KMS-11 (cell line): ENCODE measurements at regions not wholly inside any gene's neighbourhood (a gene's known extent, or its start where the extent isn't known, plus 50 kb on each side); places are given as distances from the start of the nearest gene placed in this dataset.

Experiments
- H2AFZ ChIP-seq: fragments of 200-600 bp; sonication (generic); 2 replicates; pipeline ENCODE4 v1.6.1; 2016; ENCODE audit warnings: antibody characterized with exemption, mixed run types, low read depth
- H3K27ac ChIP-seq: fragments of 200-600 bp; sonication (generic); 2 replicates; pipeline ENCODE4 v1.6.1; 2016; ENCODE audit warnings: mild to moderate bottlenecking, mixed run types
- H3K27me3 ChIP-seq: fragments of 200-600 bp; sonication (generic); 2 replicates; pipeline ENCODE4 v1.6.1; 2017; ENCODE audit warnings: mild to moderate bottlenecking, low read depth, mixed run types, moderate library complexity; ENCODE audit not compliant: insufficient read depth
- H3K36me3 ChIP-seq: fragments of 200-600 bp; sonication (generic); 2 replicates; pipeline ENCODE4 v1.6.1; 2017; ENCODE audit warnings: mild to moderate bottlenecking, mixed run types; ENCODE audit not compliant: insufficient read depth
- H3K4me1 ChIP-seq: fragments of 200-600 bp; sonication (generic); 2 replicates; pipeline ENCODE4 v1.6.1; 2016; ENCODE audit warnings: mild to moderate bottlenecking, low read depth, mixed run types; ENCODE audit not compliant: poor library complexity, severe bottlenecking
- H3K4me2 ChIP-seq: fragments of 200-600 bp; sonication (generic); 2 replicates; pipeline ENCODE4 v1.7.0; 2016; ENCODE audit warnings: mild to moderate bottlenecking, mixed run types
- H3K4me3 ChIP-seq: fragments of 200-600 bp; sonication (generic); IDR thresholded peaks from 2 replicates; pipeline ENCODE4 v1.6.1; 2017; ENCODE audit warnings: low read depth, low read length, mixed read lengths; ENCODE audit not compliant: insufficient read depth
- H3K79me2 ChIP-seq: fragments of 200-600 bp; sonication (generic); 2 replicates; pipeline ENCODE4 v1.6.1; 2016; ENCODE audit warnings: low read depth, mixed run types; ENCODE audit not compliant: insufficient read depth
- H3K9ac ChIP-seq: fragments of 200-600 bp; sonication (generic); 2 replicates; pipeline ENCODE4 v1.6.1; 2016; ENCODE audit warnings: mild to moderate bottlenecking, mixed run types
- H4K20me1 ChIP-seq: fragments of 200-600 bp; sonication (generic); 2 replicates; pipeline ENCODE4 v1.6.1; 2016; ENCODE audit warnings: mild to moderate bottlenecking, mixed run types; ENCODE audit not compliant: insufficient read depth
- TF ChIP-seq, protein P1 (sequence below): fragments of 200-600 bp; sonication (generic); conservative IDR thresholded peaks from 2 replicates; pipeline ENCODE4 v1.6.1; 2017; ENCODE audit warnings: low read depth, mild to moderate bottlenecking, antibody characterized with exemption, low read length, moderate library complexity, mixed read lengths

DNA sequence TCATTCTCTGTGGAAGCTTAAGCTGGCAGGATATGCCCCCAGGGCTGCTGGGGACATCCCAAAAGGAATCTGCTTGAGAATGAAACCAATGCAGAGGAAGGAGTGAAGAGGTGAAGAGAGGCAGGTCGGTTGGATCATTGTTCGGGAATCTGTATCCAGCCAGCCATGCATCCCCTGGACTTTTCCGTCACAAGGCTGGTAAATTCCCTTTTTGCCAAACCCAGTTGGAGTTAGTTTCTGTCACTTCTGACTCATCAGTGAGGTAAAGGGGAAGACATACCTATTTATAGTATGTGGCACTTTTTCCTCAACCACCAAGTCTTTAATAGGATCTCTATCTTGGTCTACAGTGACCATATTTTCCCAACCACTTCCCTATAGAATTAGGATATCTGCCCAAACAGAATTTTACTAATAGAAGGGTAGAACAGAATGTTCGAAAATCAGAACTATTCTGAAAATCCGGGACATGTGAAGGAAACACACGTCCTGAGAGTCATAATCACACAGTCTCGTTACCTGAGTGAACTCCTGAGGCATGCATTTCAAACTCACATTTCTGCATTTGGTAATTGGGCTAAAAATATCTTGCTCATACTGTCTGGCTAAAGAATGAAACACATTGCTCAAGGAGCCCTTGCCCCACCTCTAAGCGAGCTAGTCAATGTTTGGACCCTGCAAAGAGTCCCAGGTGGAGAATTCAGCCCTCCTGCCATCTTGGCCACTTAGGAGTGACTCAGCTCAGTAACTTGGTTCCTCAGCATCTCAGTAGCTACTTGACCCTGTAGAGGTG, 289.7 kb upstream of the ADAMTS9 start:
- Histone ChIP-seq H2AFZ (no peak overlapping the region), H3K4me2 (no peak overlapping the region), H3K36me3 (no peaks in the 10 kb centered on the region), H3K9ac (no peak overlapping the region), H4K20me1 (no peaks in the 10 kb centered on the region), H3K79me2 (no peaks in the 10 kb centered on the region), H3K4me1 (no peaks in the 10 kb centered on the region), H3K4me3 (no peak overlapping the region), H3K27ac (no peak overlapping the region), H3K27me3 (no peaks in the 10 kb centered on the region)
- TF ChIP-seq, protein P1, sequence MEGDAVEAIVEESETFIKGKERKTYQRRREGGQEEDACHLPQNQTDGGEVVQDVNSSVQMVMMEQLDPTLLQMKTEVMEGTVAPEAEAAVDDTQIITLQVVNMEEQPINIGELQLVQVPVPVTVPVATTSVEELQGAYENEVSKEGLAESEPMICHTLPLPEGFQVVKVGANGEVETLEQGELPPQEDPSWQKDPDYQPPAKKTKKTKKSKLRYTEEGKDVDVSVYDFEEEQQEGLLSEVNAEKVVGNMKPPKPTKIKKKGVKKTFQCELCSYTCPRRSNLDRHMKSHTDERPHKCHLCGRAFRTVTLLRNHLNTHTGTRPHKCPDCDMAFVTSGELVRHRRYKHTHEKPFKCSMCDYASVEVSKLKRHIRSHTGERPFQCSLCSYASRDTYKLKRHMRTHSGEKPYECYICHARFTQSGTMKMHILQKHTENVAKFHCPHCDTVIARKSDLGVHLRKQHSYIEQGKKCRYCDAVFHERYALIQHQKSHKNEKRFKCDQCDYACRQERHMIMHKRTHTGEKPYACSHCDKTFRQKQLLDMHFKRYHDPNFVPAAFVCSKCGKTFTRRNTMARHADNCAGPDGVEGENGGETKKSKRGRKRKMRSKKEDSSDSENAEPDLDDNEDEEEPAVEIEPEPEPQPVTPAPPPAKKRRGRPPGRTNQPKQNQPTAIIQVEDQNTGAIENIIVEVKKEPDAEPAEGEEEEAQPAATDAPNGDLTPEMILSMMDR: no peak

DNA sequence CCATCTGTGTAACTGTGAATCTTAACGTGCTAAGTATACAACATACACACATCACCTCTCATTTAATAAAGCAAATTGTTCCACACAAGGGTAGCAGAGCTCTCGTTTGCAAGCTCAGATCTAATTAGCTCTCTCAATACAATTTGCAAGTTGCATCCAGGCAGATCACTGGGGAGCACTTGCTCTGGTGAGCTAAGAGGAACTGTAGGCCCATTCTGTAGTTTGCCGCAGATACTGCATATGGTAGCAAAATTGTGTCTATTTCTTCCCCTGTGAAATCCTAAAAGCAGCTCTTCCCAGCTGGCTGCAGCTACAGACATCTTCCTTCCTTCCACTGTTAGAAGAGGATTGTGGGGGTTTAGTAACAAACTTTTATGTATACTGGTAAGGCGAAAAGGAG, 288.7 kb upstream of the ADAMTS9 start:
- Histone ChIP-seq H3K36me3 (no peaks in the 10 kb centered on the region), H3K79me2 (no peaks in the 10 kb centered on the region), H2AFZ (no peak overlapping the region), H3K4me1 (no peaks in the 10 kb centered on the region), H3K27me3 (no peaks in the 10 kb centered on the region), H4K20me1 (no peaks in the 10 kb centered on the region), H3K4me3 (no peak overlapping the region), H3K9ac (no peak overlapping the region), H3K4me2 (no peak overlapping the region), H3K27ac (no peak overlapping the region)
- TF ChIP-seq, protein P1: no peak

GRCh38 chr3:64975147-64975546, 287.3 kb upstream of the ADAMTS9 start:
- Histone ChIP-seq H3K4me1 (no peaks in the 10 kb centered on the region), H3K27me3 (no peaks in the 10 kb centered on the region), H3K27ac (no peak overlapping the region), H2AFZ (no peak overlapping the region), H3K79me2 (no peaks in the 10 kb centered on the region), H3K36me3 (no peaks in the 10 kb centered on the region), H4K20me1 (no peaks in the 10 kb centered on the region), H3K4me2 (no peak overlapping the region), H3K4me3 (no peak overlapping the region), H3K9ac (no peak overlapping the region)
- TF ChIP-seq, protein P1: no peak

DNA sequence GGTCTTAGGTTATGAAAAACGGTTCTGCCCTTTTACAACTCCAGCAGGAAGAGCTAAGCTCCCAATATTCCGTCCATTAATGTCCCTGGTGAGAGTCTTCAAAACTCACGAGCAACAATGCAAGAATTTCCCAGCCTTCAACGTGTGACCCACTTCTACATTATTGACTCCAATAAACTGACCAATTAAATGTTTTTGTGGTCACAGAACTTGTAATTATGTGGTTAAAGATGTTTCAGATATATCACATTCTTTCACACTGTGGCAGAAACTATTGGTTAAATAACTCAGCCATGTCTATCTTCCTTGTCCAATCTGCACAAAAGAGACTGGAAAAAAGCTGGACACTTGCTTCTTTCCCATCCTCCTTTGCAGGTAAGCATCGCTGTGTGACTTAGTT, 286.6 kb upstream of the ADAMTS9 start:
- Histone ChIP-seq H3K27ac (no peak overlapping the region), H4K20me1 (no peaks in the 10 kb centered on the region), H3K27me3 (no peaks in the 10 kb centered on the region), H3K4me1 (no peaks in the 10 kb centered on the region), H3K36me3 (no peaks in the 10 kb centered on the region), H3K79me2 (no peaks in the 10 kb centered on the region), H2AFZ (no peak overlapping the region), H3K4me3 (no peak overlapping the region), H3K9ac (no peak overlapping the region), H3K4me2 (no peak overlapping the region)
- TF ChIP-seq, protein P1: no peak
